ENCODE measurements at regions not wholly inside any gene's neighbourhood (a gene's known extent, or its start where the extent isn't known, plus 50 kb on each side); places are given as distances from the start of the nearest gene placed in this dataset.

DNA sequence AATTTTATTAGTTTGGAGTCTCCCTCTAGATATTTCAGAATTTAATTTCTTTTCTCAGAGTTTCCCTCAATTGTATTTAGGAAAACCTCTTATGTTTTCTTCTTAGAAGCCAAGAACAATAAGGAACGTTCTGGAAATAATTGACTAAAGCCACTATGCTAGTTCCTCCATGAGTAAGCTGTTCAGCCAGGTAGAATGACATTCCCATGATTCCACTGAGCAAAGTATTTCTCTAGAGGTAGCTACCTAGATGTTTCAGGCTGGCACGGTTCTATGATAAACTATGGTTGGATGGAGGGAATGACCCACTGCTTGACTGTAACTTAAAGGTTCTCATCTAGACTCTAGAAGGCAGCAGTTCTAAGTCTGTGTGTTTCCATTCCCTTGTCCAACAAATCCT, 62.4 kb downstream of the CLDN17 start:
- H3K27ac ChIP-seq (ENCODE audit: low read length) = no peak overlapping the region
- H3K36me3 ChIP-seq (ENCODE audit: insufficient read depth, low read depth, low read length) = no peaks in the 10 kb centered on the region
- H3K9me3 ChIP-seq (ENCODE audit: insufficient read depth, low read depth, low read length) = no peaks in the 10 kb centered on the region
- no peak overlapping the region for H3K4me3 ChIP-seq (ENCODE audit: low read length)
- peaks cover 15% of the 10 kb centered on the region; the same call in 1 of the 2 replicates for H3K4me1 ChIP-seq (ENCODE audit: insufficient read depth, low read length)
- H3K27me3 ChIP-seq (ENCODE audit: insufficient read depth, low read length) = no peaks in the 10 kb centered on the region
- no peak overlapping the region for H3K9ac ChIP-seq (ENCODE audit: low read depth, low read length)

DNA sequence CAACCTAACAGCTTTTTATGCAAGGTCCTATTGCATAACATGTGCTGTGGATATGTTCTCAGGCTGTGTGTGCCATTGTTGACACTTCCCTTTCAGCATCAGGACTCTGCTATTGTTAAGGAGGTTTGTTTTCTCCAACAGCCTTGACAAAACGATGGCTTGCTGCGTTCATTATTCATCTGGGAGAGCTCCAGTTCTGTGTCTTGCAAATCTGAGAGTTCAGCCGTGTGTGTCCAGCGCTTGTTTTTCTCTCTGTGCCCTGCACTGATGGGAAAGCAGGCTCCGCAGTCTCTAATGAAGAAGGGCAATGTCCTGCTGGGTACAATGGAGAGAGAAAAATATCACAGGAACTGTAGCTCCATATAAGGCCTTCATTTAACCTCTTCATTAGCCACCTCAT, 63.7 kb downstream of the CLDN17 start:
- no peak overlapping the region for H3K27ac ChIP-seq (ENCODE audit: low read length)
- H3K27me3 ChIP-seq (ENCODE audit: insufficient read depth, low read length) = no peaks in the 10 kb centered on the region
- no peaks in the 10 kb centered on the region for H3K36me3 ChIP-seq (ENCODE audit: insufficient read depth, low read depth, low read length)
- H3K4me3 ChIP-seq (ENCODE audit: low read length) = no peak overlapping the region
- H3K9ac ChIP-seq (ENCODE audit: low read depth, low read length) = no peak overlapping the region
- H3K4me1 ChIP-seq (ENCODE audit: insufficient read depth, low read length) = peaks cover 15% of the 10 kb centered on the region; the same call in 1 of the 2 replicates
- no peaks in the 10 kb centered on the region for H3K9me3 ChIP-seq (ENCODE audit: insufficient read depth, low read depth, low read length)

DNA sequence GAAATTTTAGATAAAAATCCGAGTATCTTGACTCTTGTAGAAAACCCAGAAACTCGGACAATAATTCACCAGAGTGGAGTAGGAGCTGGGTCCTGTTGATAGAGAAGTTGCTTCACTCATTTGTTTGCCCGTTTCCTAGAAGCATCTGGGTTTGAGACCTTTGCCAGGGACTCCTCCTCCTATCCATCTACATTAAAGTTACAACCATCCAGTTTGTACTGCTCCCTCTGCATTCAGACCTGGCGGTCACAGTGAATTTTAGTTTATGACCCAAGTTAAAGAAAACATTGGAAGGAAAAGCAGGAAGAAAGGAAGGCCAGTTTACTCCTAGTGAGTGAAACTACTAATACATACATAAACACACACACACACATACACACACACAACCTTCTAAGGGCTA, 64.6 kb downstream of the CLDN17 start:
- H3K9me3 ChIP-seq (ENCODE audit: insufficient read depth, low read depth, low read length) = no peaks in the 10 kb centered on the region
- H3K4me1 ChIP-seq (ENCODE audit: insufficient read depth, low read length) = peaks cover 15% of the 10 kb centered on the region; the same call in 1 of the 2 replicates
- H3K4me3 ChIP-seq (ENCODE audit: low read length) = no peak overlapping the region
- H3K27me3 ChIP-seq (ENCODE audit: insufficient read depth, low read length) = no peaks in the 10 kb centered on the region
- H3K9ac ChIP-seq (ENCODE audit: low read depth, low read length) = no peak overlapping the region
- no peak overlapping the region for H3K27ac ChIP-seq (ENCODE audit: low read length)
- H3K36me3 ChIP-seq (ENCODE audit: insufficient read depth, low read depth, low read length) = no peaks in the 10 kb centered on the region

DNA sequence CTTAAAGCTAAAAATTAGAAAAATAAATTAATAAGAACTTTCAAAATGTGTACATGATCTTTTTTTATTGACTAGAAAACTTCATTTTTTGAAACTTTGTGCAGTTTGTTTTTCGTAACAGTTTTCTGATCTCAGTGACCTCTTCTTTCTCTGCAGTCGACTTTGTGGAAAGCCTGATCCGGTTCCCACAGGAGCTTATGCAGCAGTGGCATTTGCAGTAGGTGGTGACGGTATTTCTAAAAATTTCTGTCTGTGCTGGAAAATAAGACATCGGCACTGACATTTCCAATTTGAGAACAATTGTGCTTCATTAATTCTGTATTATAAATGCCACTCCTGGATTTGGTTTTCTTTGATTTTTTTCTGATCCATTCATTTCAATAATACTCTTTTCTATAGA, 68.8 kb downstream of the CLDN17 start:
- no peaks in the 10 kb centered on the region for H3K9me3 ChIP-seq (ENCODE audit: insufficient read depth, low read depth, low read length)
- peaks cover 14% of the 10 kb centered on the region; the same call in 1 of the 2 replicates for H3K4me1 ChIP-seq (ENCODE audit: insufficient read depth, low read length)
- no peak overlapping the region for H3K4me3 ChIP-seq (ENCODE audit: low read length)
- H3K27me3 ChIP-seq (ENCODE audit: insufficient read depth, low read length) = no peaks in the 10 kb centered on the region
- H3K9ac ChIP-seq (ENCODE audit: low read depth, low read length) = no peak overlapping the region
- H3K27ac ChIP-seq (ENCODE audit: low read length) = no peak overlapping the region
- H3K36me3 ChIP-seq (ENCODE audit: insufficient read depth, low read depth, low read length) = no peaks in the 10 kb centered on the region

DNA sequence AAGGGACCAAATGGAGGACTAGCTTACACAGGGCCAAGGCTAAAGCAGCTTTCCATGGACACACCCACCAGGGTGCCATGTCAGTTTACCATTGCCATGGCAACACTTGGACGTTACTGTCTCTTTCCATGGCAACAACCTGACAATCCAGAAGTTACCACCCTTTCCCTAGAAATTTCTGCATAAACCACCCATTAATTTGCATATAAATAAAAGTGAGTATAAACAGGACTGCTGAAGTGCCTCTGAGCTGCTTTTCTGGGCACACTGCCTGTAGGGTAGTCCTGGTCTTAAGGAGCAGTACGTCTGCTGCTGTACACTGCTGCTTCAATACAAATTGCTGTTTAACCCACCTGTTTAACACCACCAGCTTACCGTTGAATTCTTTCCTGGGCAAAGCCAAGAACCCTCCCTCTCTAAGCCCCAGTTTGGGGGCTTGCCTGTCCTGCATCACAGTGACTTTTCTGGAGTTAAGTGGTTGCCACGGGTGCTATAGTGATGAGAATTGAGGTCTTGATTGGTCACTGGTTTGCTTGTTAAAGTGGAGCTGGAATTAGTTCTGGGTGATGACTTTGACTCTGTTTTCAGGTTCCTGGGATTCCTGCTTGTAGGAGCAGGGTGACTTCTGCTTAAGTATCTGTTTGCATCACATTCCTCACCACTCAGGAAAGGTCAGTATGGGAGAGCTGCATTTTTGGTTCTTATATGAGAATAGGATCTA, 83.2 kb downstream of the CLDN17 start:
- Histone ChIP-seq H3K9ac (ENCODE audit: low read depth, low read length) (peak overlapping the region; percentile 10; the same call in 1 of the 2 replicates), H3K36me3 (ENCODE audit: insufficient read depth, low read depth, low read length) (no peaks in the 10 kb centered on the region), H3K9me3 (ENCODE audit: insufficient read depth, low read depth, low read length) (no peaks in the 10 kb centered on the region; the same call in 1 of the 2 replicates), H3K27ac (ENCODE audit: low read length) (no peak overlapping the region), H3K4me1 (ENCODE audit: insufficient read depth, low read length) (peaks cover 11% of the 10 kb centered on the region; the same call in 1 of the 2 replicates), H3K4me3 (ENCODE audit: low read length) (no peak overlapping the region), H3K27me3 (ENCODE audit: insufficient read depth, low read length) (no peaks in the 10 kb centered on the region)

DNA sequence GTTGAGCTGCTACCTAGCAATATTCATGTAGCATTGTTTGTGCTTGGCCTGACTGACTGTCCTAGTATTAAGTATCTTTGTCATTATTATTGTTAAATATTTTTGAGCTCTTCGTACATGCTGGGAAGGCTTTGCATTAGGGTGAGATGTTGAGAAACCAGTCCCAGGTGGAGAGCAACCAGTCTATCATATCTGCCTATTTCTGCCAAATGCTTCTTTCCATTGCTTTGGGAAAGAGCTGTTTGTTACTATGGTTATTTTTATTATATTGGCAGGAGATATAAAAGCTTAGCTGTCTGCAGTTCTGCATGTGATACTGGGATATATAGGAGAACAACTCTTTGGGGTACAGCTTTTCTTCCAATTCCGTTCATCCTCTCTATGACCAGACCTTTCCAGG, 85.1 kb downstream of the CLDN17 start:
- no peak overlapping the region for H3K27ac ChIP-seq (ENCODE audit: low read length)
- H3K36me3 ChIP-seq (ENCODE audit: insufficient read depth, low read depth, low read length) = no peaks in the 10 kb centered on the region
- no peak overlapping the region for H3K9ac ChIP-seq (ENCODE audit: low read depth, low read length)
- H3K4me3 ChIP-seq (ENCODE audit: low read length) = no peak overlapping the region
- peaks cover 11% of the 10 kb centered on the region for H3K9me3 ChIP-seq (ENCODE audit: insufficient read depth, low read depth, low read length)
- peaks cover 11% of the 10 kb centered on the region; the same call in 1 of the 2 replicates for H3K4me1 ChIP-seq (ENCODE audit: insufficient read depth, low read length)
- no peaks in the 10 kb centered on the region for H3K27me3 ChIP-seq (ENCODE audit: insufficient read depth, low read length)

DNA sequence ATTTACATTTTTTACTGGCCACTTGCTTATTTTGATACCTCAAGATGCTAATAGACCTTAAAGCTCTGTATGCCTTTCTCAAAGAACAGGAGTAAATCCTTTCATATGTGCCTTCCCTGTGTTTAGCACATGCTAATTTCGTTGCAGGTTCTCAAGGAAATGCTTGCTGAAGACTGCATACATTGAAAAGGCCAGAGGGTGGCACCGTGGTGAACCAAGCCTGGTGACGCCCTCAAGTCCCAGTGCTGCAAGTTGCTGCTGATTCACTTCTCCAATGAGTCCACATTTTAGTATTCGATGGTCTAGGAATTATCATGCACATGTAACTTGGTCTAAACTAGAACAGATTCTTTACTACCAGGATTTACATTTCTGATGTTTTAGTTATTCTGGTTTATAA, 94.1 kb downstream of the CLDN17 start:
- no peak overlapping the region for H3K27ac ChIP-seq (ENCODE audit: low read length)
- no peaks in the 10 kb centered on the region for H3K27me3 ChIP-seq (ENCODE audit: insufficient read depth, low read length)

DNA sequence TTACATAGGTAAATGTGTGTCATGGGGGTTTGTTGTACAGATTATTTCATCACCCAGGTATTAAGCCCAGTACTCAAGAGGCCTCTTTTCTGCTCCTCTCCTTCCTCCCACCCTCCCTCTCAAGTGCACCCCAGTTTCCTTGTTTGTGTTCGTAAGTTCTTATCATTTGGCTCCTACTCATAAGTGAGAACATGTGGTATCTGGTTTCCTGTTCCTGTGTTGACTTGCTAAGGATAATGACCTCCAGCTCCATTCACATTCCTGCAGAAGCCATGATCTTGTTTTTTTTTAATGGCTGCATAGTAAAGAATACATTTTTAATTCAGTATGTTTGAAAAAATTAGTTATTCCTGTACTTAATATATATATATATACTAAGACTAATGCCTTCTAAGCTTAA, 107.7 kb downstream of the CLDN17 start:
- Histone ChIP-seq H3K9me3 (ENCODE audit: insufficient read depth, low read depth, low read length) (no peaks in the 10 kb centered on the region), H3K9ac (ENCODE audit: low read depth, low read length) (no peak overlapping the region), H3K36me3 (ENCODE audit: insufficient read depth, low read depth, low read length) (no peaks in the 10 kb centered on the region), H3K27me3 (ENCODE audit: insufficient read depth, low read length) (no peaks in the 10 kb centered on the region), H3K4me3 (ENCODE audit: low read length) (no peak overlapping the region), H3K4me1 (ENCODE audit: insufficient read depth, low read length) (no peaks in the 10 kb centered on the region), H3K27ac (ENCODE audit: low read length) (no peak overlapping the region)

More for the DNA sequence above, 94.1 kb downstream of the CLDN17 start:
- peaks cover 22% of the 10 kb centered on the region for H3K9me3 ChIP-seq (ENCODE audit: insufficient read depth, low read depth, low read length)
- H3K36me3 ChIP-seq (ENCODE audit: insufficient read depth, low read depth, low read length) = no peaks in the 10 kb centered on the region
- H3K4me3 ChIP-seq (ENCODE audit: low read length) = no peak overlapping the region
- H3K9ac ChIP-seq (ENCODE audit: low read depth, low read length) = no peak overlapping the region
- peaks cover 7% of the 10 kb centered on the region; the same call in 1 of the 2 replicates for H3K4me1 ChIP-seq (ENCODE audit: insufficient read depth, low read length)

DNA sequence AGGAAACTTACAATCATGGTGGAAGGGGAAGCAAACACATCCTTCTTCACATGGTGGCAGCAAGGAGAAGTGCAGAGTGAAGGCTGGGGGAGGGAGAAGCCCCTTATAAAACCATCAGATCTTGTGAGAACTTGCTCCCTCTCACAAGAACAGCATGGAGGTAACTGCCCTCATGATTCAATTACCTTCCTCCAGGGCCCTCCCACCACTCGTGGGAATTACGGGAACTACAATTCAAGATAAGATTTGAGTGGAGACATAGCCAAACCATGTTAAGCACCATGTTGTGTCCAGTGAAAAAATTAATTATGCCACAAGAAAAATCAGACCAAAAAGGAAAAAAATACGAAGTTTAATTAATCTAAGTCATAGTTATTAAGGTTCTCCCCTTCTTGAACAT, 109.5 kb downstream of the CLDN17 start:
- Histone ChIP-seq H3K27me3 (ENCODE audit: insufficient read depth, low read length) (no peaks in the 10 kb centered on the region), H3K27ac (ENCODE audit: low read length) (no peak overlapping the region), H3K9me3 (ENCODE audit: insufficient read depth, low read depth, low read length) (no peaks in the 10 kb centered on the region), H3K4me1 (ENCODE audit: insufficient read depth, low read length) (no peaks in the 10 kb centered on the region), H3K4me3 (ENCODE audit: low read length) (no peak overlapping the region), H3K9ac (ENCODE audit: low read depth, low read length) (no peak overlapping the region), H3K36me3 (ENCODE audit: insufficient read depth, low read depth, low read length) (no peaks in the 10 kb centered on the region)

DNA sequence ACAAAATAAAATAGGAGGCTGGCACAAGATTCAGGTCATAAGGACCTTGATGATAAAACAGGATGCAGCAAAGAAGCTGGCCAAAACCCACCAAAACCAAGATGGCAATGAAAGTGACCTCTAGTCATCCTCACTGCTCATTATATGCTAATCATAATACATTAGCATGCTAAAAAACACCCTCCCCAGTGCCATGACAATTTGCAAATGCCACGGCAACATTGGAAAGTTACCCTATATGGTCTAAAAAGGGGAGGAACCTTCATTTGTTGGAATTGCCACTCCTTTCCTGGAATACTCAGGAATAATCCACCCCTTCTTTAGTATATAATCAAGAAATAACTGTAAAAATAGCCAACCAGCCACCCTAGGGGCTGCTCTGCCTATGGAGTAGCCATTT, 108.8 kb upstream of the GRIK1 start:
- Histone ChIP-seq H3K4me3 (ENCODE audit: low read length) (no peak overlapping the region), H3K27me3 (ENCODE audit: insufficient read depth, low read length) (no peaks in the 10 kb centered on the region), H3K9ac (ENCODE audit: low read depth, low read length) (no peak overlapping the region), H3K9me3 (ENCODE audit: insufficient read depth, low read depth, low read length) (no peaks in the 10 kb centered on the region), H3K4me1 (ENCODE audit: insufficient read depth, low read length) (peaks cover 5% of the 10 kb centered on the region; the same call in 1 of the 2 replicates), H3K36me3 (ENCODE audit: insufficient read depth, low read depth, low read length) (no peaks in the 10 kb centered on the region), H3K27ac (ENCODE audit: low read length) (no peak overlapping the region)

DNA sequence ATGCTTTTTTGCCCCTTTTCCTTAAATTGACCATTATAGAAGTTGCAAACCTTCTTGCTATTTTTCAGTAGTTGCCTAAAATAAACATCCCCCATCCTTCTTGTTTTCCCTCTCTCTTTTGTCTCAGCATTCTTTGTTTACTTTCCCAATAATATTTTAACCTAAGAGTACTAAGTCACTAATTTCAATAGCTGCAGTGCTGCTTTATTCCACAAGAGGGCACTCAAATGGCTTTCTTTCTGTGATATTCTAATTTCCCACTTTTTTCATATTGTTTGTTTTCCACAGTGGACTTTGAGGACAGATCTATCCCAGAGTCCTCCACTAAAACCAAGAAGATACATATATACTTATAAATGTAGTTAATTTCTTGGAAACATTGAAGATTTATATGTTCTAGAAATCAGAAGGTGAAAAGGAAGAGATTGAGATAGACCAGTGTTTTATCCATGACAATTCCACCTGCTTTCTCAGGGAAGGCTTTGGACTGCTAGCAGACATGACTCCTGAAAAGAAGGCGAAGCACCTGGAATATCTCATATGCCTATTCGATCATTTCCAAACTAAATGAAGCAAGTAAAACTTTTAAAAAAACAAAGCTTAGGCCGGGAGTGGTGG, 104.8 kb upstream of the GRIK1 start:
- Histone ChIP-seq H3K9ac (ENCODE audit: low read depth, low read length) (no peak overlapping the region), H3K4me3 (ENCODE audit: low read length) (no peak overlapping the region), H3K27ac (ENCODE audit: low read length) (no peak overlapping the region), H3K27me3 (ENCODE audit: insufficient read depth, low read length) (no peaks in the 10 kb centered on the region), H3K4me1 (ENCODE audit: insufficient read depth, low read length) (peaks cover 5% of the 10 kb centered on the region; the same call in 1 of the 2 replicates), H3K36me3 (ENCODE audit: insufficient read depth, low read depth, low read length) (no peaks in the 10 kb centered on the region), H3K9me3 (ENCODE audit: insufficient read depth, low read depth, low read length) (no peaks in the 10 kb centered on the region)

DNA sequence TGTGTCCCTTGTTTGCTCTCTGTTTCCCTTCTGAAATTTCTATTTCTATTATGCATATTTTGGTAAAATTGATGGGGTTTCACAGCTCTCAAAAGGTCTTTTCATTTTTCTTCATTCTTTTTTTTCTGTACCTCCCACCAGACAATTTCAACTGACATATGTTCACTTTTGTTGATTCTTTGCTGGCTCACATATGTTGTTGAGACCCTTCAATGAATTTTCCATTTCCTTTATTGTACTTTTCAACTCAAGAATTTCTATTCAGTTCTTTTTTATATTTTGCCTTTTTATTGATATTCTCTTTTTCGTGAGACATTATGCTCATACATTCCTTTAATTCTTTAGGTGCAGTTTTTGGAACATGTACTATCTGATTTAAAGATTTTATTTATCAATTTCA, 102.6 kb upstream of the GRIK1 start:
- H3K4me3 ChIP-seq (ENCODE audit: low read length) = no peak overlapping the region
- peaks cover 5% of the 10 kb centered on the region; the same call in 1 of the 2 replicates for H3K4me1 ChIP-seq (ENCODE audit: insufficient read depth, low read length)
- H3K27me3 ChIP-seq (ENCODE audit: insufficient read depth, low read length) = no peaks in the 10 kb centered on the region
- no peaks in the 10 kb centered on the region for H3K36me3 ChIP-seq (ENCODE audit: insufficient read depth, low read depth, low read length)
- no peaks in the 10 kb centered on the region for H3K9me3 ChIP-seq (ENCODE audit: insufficient read depth, low read depth, low read length)
- H3K9ac ChIP-seq (ENCODE audit: low read depth, low read length) = no peak overlapping the region
- H3K27ac ChIP-seq (ENCODE audit: low read length) = no peak overlapping the region

Measured in iPS-20b (cell line).